Esophagus squamous epithelium (tissue), 5 donors: ENCODE measurements at regions not wholly inside any gene's neighbourhood (a gene's known extent, or its start where the extent isn't known, plus 50 kb on each side); places are given as distances from the start of the nearest gene placed in this dataset.
A peak's percentile ranks its signal among the peaks of the same experiment; 100 is the strongest.
"Not testable (repeated sequence)": the region's sequence is repeated elsewhere in the genome, so short reads cannot be mapped to it uniquely, and the experiment has no call there.

Experiments used
- DNase-seq: peaks from one replicate; lab custom pipeline; 2025; lab: John Stamatoyannopoulos, UW
- H3K27ac ChIP-seq, 4 donors: fragments of 200-600 bp; sonication (generic); one replicate each; pipeline ENCODE4 v1.5.1; 2016 to 2019; ENCODE audit warnings: mild to moderate bottlenecking in 1 of 4
- H3K27me3 ChIP-seq, 4 donors: fragments of 200-600 bp; sonication (generic); 1 replicate in 3 of 4; 2 replicates in 1 of 4; pipeline versions ENCODE4 v1.5.1 to v1.6.0; 2017 to 2021; ENCODE audit warnings: antibody characterized with exemption in 1 of 4
- H3K36me3 ChIP-seq, 3 donors: fragments of 200-600 bp; sonication (generic); one replicate each; pipeline ENCODE4 v1.5.1; 2016 to 2019
- H3K4me1 ChIP-seq, 3 donors: fragments of 200-600 bp; sonication (generic); one replicate each; pipeline ENCODE4 v1.5.1; 2017 to 2019
- H3K4me3 ChIP-seq, 4 donors: fragments of 200-600 bp; sonication (generic); 1 replicate in 3 of 4; 2 replicates in 1 of 4; pipeline ENCODE4 v1.5.1; 2016 to 2019; ENCODE audit warnings: mild to moderate bottlenecking in 2 of 4, moderate library complexity in 1 of 4
- H3K9me3 ChIP-seq, 3 donors: fragments of 200-600 bp; sonication (generic); one replicate each; pipeline ENCODE4 v1.5.1; 2016 to 2019
- POLR2A ChIP-seq, 4 donors: fragments of 450-650 bp; IDR thresholded peaks; one replicate each; pipeline ENCODE4 v1.6.1; 2017; ENCODE audit warnings: antibody characterized with exemption in 4 of 4, mild to moderate bottlenecking in 4 of 4, moderate library complexity in 3 of 4
- WGBS, 2 donors: methylation state at CpG; one replicate each; pipeline ENCODE4 v1.1.5; 2018; 5-methylcytosine and 5-hydroxymethylcytosine counted together
- intact Hi-C: fragments of 100-400 bp; cut with DNase I; formaldehyde crosslinking; loops from one replicate; pipeline ENCODE4 v1.15.0; 2022
- TF ChIP-seq, protein P1 (sequence below), 6 experiments: fragments of 450-650 bp in 4 of 6; fragments of 200-600 bp in 2 of 6; sonication (generic) in 2 of 6; IDR thresholded peaks; one replicate each; pipeline ENCODE4 v1.5.1; 2016 to 2019; ENCODE audit warnings: antibody characterized with exemption in 6 of 6, mild to moderate bottlenecking in 4 of 6, moderate library complexity in 4 of 6
- donor health status: DM: yes; HTN: yes; CAD: no.

DNA sequence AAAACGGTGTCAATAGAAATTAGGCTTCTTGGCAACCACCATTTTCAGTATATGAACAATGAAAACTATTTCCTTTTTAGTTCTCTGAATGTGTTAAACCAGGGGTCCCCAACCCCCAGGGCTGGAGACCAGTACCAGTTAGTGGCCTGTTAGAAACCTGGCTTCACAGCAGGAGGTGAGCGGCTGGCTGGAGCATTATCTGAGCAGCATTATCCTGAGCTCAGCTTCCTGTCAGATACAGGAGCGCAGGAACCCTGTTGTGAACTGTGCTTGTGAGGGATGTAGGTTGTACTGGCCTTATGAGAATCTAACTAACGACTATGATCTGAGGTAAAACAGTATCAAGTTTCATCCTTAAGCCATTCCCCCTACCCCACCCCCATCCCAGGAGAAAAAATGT lies 328.7 kb downstream of the ZBBX start:
- Histone ChIP-seq H3K27ac (no peak overlapping the region), H3K4me1 (no peaks in the 10 kb centered on the region), H3K36me3 (no peaks in the 10 kb centered on the region), H3K9me3 (no peaks in the 10 kb centered on the region), H3K4me3 (no peak overlapping the region), H3K27me3 (no peaks in the 10 kb centered on the region)
- DNase-seq: no peak
- TF ChIP-seq, protein P1, sequence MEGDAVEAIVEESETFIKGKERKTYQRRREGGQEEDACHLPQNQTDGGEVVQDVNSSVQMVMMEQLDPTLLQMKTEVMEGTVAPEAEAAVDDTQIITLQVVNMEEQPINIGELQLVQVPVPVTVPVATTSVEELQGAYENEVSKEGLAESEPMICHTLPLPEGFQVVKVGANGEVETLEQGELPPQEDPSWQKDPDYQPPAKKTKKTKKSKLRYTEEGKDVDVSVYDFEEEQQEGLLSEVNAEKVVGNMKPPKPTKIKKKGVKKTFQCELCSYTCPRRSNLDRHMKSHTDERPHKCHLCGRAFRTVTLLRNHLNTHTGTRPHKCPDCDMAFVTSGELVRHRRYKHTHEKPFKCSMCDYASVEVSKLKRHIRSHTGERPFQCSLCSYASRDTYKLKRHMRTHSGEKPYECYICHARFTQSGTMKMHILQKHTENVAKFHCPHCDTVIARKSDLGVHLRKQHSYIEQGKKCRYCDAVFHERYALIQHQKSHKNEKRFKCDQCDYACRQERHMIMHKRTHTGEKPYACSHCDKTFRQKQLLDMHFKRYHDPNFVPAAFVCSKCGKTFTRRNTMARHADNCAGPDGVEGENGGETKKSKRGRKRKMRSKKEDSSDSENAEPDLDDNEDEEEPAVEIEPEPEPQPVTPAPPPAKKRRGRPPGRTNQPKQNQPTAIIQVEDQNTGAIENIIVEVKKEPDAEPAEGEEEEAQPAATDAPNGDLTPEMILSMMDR (IDR thresholded peaks at IDR 0.05): no peak
- no peak for TF ChIP-seq POLR2A (IDR thresholded peaks at IDR 0.05)
- intact Hi-C loops: no loop called here
- 60 to 65% methylated on average over 3 to 4 of the region's 4 CpGs for WGBS, 2 donors

DNA sequence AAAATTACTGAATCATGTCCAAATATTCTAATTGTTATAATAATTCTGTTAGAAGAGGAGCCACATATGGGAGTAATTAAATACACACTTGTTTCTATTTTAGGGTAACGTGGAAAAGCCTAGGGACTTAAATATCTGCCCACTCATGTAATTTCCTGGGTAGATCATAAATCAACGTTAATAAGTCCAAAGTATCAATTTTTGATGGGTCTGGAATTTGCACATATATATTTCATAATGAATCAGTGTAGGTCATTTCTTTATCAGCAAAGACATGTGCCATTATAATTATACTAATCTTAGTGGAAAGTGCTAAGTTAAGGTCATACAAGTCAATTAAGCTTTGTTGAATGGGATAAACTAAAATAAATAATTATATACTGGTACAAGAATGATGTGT lies 346.2 kb downstream of the ZBBX start:
- Histone ChIP-seq H3K27ac (no peak overlapping the region), H3K27me3 (no peaks in the 10 kb centered on the region), H3K9me3 (no peaks in the 10 kb centered on the region), H3K4me1 (no peaks in the 10 kb centered on the region), H3K4me3 (no peak overlapping the region), H3K36me3 (no peaks in the 10 kb centered on the region)
- no peak for TF ChIP-seq POLR2A (IDR thresholded peaks at IDR 0.05)
- TF ChIP-seq, protein P1 (IDR thresholded peaks at IDR 0.05): no peak
- WGBS, 2 donors: 33 to 43% methylated on average over 2 of the region's 2 CpGs
- intact Hi-C loops: no loop called here
- no peak for DNase-seq

DNA sequence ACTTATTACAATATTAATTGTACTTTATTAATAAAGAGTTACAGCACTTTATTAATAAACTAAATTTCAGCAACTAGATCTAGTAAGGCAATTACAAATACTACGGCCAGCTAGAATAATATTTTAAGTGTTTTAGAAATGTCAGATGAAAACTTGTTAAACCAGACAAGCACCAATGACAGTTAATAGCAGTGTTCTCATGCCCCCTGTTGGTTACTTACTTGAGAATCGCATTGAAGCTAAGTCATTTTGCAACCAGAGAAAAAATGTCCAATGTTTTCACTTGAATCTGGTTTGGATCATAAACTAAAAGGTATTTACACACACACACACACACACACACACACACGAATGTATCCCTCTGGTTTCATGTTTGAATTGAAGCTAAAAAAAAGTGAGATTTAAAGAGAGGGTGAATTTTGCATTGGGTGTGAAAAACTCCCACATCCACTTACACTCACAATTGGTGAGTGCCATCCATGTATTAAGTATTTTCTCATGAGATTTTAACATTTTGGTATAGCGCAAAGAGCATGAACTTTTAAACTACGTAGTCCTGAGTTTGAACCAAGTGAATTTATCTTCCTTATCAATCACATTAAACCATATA lies 347.7 kb downstream of the ZBBX start:
- WGBS, 2 donors: 26 to 30% methylated on average over 5 of the region's 5 CpGs
- intact Hi-C loops: no loop called here
- no peaks in the 10 kb centered on the region for H3K27me3 ChIP-seq

DNA sequence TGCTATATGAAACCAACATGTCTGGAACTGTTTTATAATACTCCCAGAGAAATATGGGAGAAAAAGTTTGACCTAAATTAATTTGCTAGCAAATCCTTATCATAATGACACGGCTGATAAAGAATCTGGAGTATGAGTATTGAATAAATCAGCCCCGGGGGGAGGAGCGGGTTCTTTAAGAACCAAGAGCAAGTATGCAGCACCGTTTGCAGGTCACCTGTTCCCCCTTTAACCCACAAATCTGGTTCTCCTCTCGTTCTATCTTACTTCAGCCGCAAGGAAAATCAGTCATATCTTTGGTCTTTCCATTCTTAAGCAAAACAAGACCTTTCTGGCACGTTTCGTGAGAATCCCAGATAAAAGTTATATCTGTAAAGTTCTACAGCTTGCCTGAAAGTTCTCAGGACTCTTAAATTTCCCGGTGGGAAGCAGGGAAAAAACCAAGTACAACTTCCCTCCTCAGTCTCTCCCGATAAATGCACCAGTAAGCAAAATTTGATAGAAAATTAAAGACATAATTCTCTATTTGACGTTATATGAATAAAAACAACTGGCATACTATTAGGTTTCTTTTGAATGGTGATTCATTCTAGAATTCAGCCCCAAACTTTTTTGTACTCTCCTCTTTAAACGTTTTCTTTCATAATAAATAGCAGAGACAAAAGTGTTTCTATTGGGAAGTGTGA lies 348.6 kb downstream of the ZBBX start:
- WGBS, 2 donors: 63 to 66% methylated on average over 12 of the region's 12 CpGs
- Histone ChIP-seq H3K36me3 (no peaks in the 10 kb centered on the region), H3K27ac (no peak overlapping the region), H3K4me1 (no peaks in the 10 kb centered on the region), H3K4me3 (no peak overlapping the region), H3K27me3 (no peaks in the 10 kb centered on the region), H3K9me3 (no peaks in the 10 kb centered on the region)
- no peak for TF ChIP-seq POLR2A (IDR thresholded peaks at IDR 0.05)
- TF ChIP-seq, protein P1 (IDR thresholded peaks at IDR 0.05): no peak
- intact Hi-C loops: no loop called here
- DNase-seq: no peak

More for the DNA sequence above, 347.7 kb downstream of the ZBBX start:
- Histone ChIP-seq H3K36me3 (no peaks in the 10 kb centered on the region), H3K4me3 (no peak overlapping the region), H3K9me3 (no peaks in the 10 kb centered on the region), H3K4me1 (no peaks in the 10 kb centered on the region), H3K27ac (no peak overlapping the region)
- DNase-seq: no peak
- TF ChIP-seq, protein P1 (IDR thresholded peaks at IDR 0.05): peak in 5 of 6 experiments; percentile 26 to 56 (median 33)
- no peak for TF ChIP-seq POLR2A (IDR thresholded peaks at IDR 0.05)

DNA sequence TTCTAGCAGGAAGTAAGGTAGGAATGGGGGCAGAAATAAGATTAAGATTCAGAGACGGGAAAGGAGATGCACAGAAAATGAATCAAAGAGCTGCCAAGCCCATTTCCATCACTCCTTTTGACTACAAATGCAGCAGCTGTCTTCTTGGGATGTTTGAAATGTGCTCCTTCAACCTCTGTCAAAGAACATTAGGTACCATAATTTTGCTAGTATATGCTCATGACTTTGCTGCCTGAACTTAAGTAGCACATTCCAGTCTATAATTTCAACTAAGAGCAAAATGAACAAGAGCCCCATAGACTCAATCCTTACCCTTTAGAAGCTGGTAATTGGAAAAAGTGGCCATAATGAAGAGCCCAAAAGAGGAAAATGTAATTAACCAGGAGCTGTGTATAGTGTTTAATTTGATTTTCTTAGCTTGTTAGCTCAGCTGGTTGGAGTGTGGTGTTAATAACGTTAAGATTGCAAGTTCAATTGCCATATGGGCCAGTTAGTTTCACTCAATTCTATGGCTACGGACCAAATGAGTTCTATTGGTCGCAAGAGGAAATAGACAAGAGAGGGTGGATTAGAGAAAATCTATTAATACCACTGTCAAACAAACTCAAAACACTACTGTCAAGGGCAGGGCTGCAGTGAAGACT lies 349.9 kb downstream of the ZBBX start:
- Histone ChIP-seq H3K27ac (no peak overlapping the region), H3K27me3 (no peaks in the 10 kb centered on the region), H3K9me3 (no peaks in the 10 kb centered on the region), H3K36me3 (no peaks in the 10 kb centered on the region), H3K4me1 (no peaks in the 10 kb centered on the region), H3K4me3 (no peak overlapping the region)
- TF ChIP-seq POLR2A (IDR thresholded peaks at IDR 0.05): no peak
- TF ChIP-seq, protein P1 (IDR thresholded peaks at IDR 0.05): no peak
- no peak for DNase-seq
- intact Hi-C loops: no loop called here
- WGBS, 2 donors: 48 to 52% methylated on average over 4 of the region's 4 CpGs

DNA sequence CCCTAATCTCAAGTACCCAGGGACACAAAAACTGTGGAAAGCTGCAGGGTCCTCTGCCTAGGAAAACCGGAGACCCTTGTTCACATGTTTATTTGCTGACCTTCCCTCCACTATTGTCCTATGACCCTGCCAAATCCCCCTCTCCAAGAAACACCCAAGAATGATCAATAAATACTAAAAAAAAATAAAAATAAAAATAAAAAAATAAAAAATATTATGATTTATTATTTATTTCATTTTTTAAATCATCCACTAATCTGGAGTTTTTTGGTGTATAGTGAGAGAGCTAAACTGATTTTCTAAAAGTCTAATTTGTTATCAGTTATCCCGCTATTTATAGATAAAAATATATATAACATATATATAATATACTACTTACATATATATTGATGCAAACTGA lies 360.6 kb downstream of the ZBBX start:
- H3K27me3 ChIP-seq, H3K27ac ChIP-seq, H3K4me1 ChIP-seq, H3K4me3 ChIP-seq, intact Hi-C loops, DNase-seq, H3K9me3 ChIP-seq, H3K36me3 ChIP-seq: not testable (repeated sequence)
- WGBS, 2 donors: 87 to 90% methylated on average over 2 of the region's 2 CpGs

DNA sequence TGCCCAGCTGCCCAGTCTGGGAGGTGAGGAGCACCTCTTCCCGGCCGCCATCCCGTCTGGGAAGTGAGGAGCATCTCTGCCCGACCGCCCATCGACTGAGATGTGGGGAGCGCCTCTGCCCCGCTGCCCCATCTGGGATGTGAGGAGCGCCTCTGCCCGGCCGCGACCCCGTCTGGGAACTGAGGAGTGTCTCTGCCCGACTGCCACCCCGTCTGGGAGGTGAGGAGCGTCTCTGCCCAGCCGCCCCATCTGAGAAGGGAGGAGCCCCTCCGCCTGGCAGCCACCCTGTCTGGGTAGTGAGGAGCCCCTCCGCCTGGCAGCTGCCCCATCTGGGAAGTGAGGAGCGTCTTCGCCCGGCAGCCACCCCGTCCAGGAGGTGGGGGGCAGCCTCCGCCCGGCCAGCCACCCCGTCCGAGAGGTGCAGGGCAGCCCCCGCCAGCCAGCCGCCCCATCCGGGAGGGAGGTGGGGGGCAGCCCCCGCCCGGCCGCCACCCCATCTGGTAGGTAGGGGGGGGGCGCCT lies 361.4 kb downstream of the ZBBX start:
- H3K9me3 ChIP-seq, H3K4me3 ChIP-seq, DNase-seq, intact Hi-C loops, H3K27ac ChIP-seq, H3K36me3 ChIP-seq, H3K27me3 ChIP-seq, H3K4me1 ChIP-seq: not testable (repeated sequence)
- WGBS, 2 donors: no CpG with 5 or more reads among the region's 34 CpGs
